ENCODE measurements at regions not wholly inside any gene's neighbourhood (a gene's known extent, or its start where the extent isn't known, plus 50 kb on each side); places are given as distances from the start of the nearest gene placed in this dataset.

GRCh38 chr5:118321081-118321480, 667.3 kb downstream of the DTWD2 start:
- TF ChIP-seq CTCF (IDR thresholded peaks at IDR 0.05; ENCODE audit: insufficient read depth, low read length, poor library complexity, severe bottlenecking), result no peak

GRCh38 chr5:118320121-118320520, 668.2 kb downstream of the DTWD2 start:
- Histone ChIP-seq H3K27me3 (ENCODE audit: control insufficient read depth, insufficient read depth, low read length) (no peaks in the 10 kb centered on the region), H3K36me3 (ENCODE audit: control insufficient read depth, insufficient read depth, low read length) (no peaks in the 10 kb centered on the region), H3K4me3 (ENCODE audit: low read depth, low read length) (no peak overlapping the region)
- no peak for TF ChIP-seq CTCF (IDR thresholded peaks at IDR 0.05; ENCODE audit: insufficient read depth, low read length, poor library complexity, severe bottlenecking)
- no peak for DNase-seq (ENCODE audit: low read depth)

More at GRCh38 chr5:118321081-118321480, 667.3 kb downstream of the DTWD2 start:
- no peaks in the 10 kb centered on the region for H3K27me3 ChIP-seq (ENCODE audit: control insufficient read depth, insufficient read depth, low read length)
- DNase-seq (ENCODE audit: low read depth), result no peak
- H3K36me3 ChIP-seq (ENCODE audit: control insufficient read depth, insufficient read depth, low read length), result no peaks in the 10 kb centered on the region
- H3K4me3 ChIP-seq (ENCODE audit: low read depth, low read length), result no peak overlapping the region

- no peak overlapping the region for H3K4me3 ChIP-seq (ENCODE audit: low read depth, low read length)
- TF ChIP-seq CTCF (IDR thresholded peaks at IDR 0.05; ENCODE audit: insufficient read depth, low read length, poor library complexity, severe bottlenecking), result no peak
- no peaks in the 10 kb centered on the region for H3K27me3 ChIP-seq (ENCODE audit: control insufficient read depth, insufficient read depth, low read length)
- no peak for DNase-seq (ENCODE audit: low read depth)
- H3K36me3 ChIP-seq (ENCODE audit: control insufficient read depth, insufficient read depth, low read length), result no peaks in the 10 kb centered on the region
Measured at GRCh38 chr5:118314931-118315330, 673.4 kb downstream of the DTWD2 start.

- no peak for DNase-seq (ENCODE audit: low read depth)
- no peak for TF ChIP-seq CTCF (IDR thresholded peaks at IDR 0.05; ENCODE audit: insufficient read depth, low read length, poor library complexity, severe bottlenecking)
- no peaks in the 10 kb centered on the region for H3K36me3 ChIP-seq (ENCODE audit: control insufficient read depth, insufficient read depth, low read length)
- H3K4me3 ChIP-seq (ENCODE audit: low read depth, low read length), result no peak overlapping the region
- H3K27me3 ChIP-seq (ENCODE audit: control insufficient read depth, insufficient read depth, low read length), result no peaks in the 10 kb centered on the region
Measured at GRCh38 chr5:118311103-118311819, 677.1 kb downstream of the DTWD2 start.

GRCh38 chr5:118310401-118310800, 677.9 kb downstream of the DTWD2 start:
- TF ChIP-seq CTCF (IDR thresholded peaks at IDR 0.05; ENCODE audit: insufficient read depth, low read length, poor library complexity, severe bottlenecking), result no peak
- no peaks in the 10 kb centered on the region for H3K36me3 ChIP-seq (ENCODE audit: control insufficient read depth, insufficient read depth, low read length)

GRCh38 chr5:118303296-118303695, 685.1 kb downstream of the DTWD2 start:
- DNase-seq (ENCODE audit: low read depth), result no peak
- no peak overlapping the region for H3K4me3 ChIP-seq (ENCODE audit: low read depth, low read length)
- no peak for TF ChIP-seq CTCF (IDR thresholded peaks at IDR 0.05; ENCODE audit: insufficient read depth, low read length, poor library complexity, severe bottlenecking)
- H3K36me3 ChIP-seq (ENCODE audit: control insufficient read depth, insufficient read depth, low read length), result no peaks in the 10 kb centered on the region
- no peaks in the 10 kb centered on the region for H3K27me3 ChIP-seq (ENCODE audit: control insufficient read depth, insufficient read depth, low read length)

More at GRCh38 chr5:118310401-118310800, 677.9 kb downstream of the DTWD2 start:
- DNase-seq (ENCODE audit: low read depth), result no peak
- no peaks in the 10 kb centered on the region for H3K27me3 ChIP-seq (ENCODE audit: control insufficient read depth, insufficient read depth, low read length)
- no peak overlapping the region for H3K4me3 ChIP-seq (ENCODE audit: low read depth, low read length)

All from kidney epithelial cell (primary cell).